Right lobe of liver (tissue), 6 donors: ENCODE measurements at regions not wholly inside any gene's neighbourhood (a gene's known extent, or its start where the extent isn't known, plus 50 kb on each side); places are given as distances from the start of the nearest gene placed in this dataset.

Experiments
- ATAC-seq, 4 donors: fragments of 200-7000 bp; cut with Tn5 transposase; one replicate each; pipeline ENCODE4 v1.9.1; 2020; ENCODE audit warnings: mild to moderate bottlenecking in 4 of 4, moderate library complexity in 4 of 4
- DNase-seq, 3 donors: peaks; one replicate each; pipeline ENCODE4 v3.0.0-alpha.2; 2020
- H3K27ac ChIP-seq, 3 donors: fragments of 200-600 bp; one replicate each; pipeline ENCODE4 v1.8.0; 2022
- H3K27me3 ChIP-seq, 2 donors: fragments of 200-600 bp; one replicate each; pipeline ENCODE4 v1.8.0; 2022
- H3K36me3 ChIP-seq, 4 donors: fragments of 200-600 bp; sonication (generic) in 1 of 4; one replicate each; pipeline versions ENCODE4 v1.5.1 to v1.8.0; 2017 to 2022; ENCODE audit warnings: control low read depth in 1 of 4
- H3K4me1 ChIP-seq, 4 donors: fragments of 200-600 bp; sonication (generic) in 1 of 4; one replicate each; pipeline versions ENCODE4 v1.5.1 to v1.8.0; 2017 to 2022; ENCODE audit warnings: control low read depth in 1 of 4
- H3K4me3 ChIP-seq, 3 donors: fragments of 200-600 bp; one replicate each; pipeline ENCODE4 v1.8.0; 2022
- H3K9me3 ChIP-seq, 4 donors: fragments of 200-600 bp; sonication (generic) in 1 of 4; one replicate each; pipeline versions ENCODE4 v1.5.1 to v1.8.0; 2017 to 2022; ENCODE audit warnings: control low read depth in 1 of 4
- CTCF ChIP-seq, 4 donors: fragments of 200-600 bp in 3 of 4; fragments of 450-650 bp in 1 of 4; IDR thresholded peaks; one replicate each; pipeline versions ENCODE4 v1.5.1 to v1.8.0; 2016 to 2022; ENCODE audit warnings: antibody characterized with exemption in 4 of 4, mild to moderate bottlenecking in 2 of 4
- POLR2A ChIP-seq: fragments of 450-650 bp; IDR thresholded peaks from one replicate; pipeline ENCODE4 v1.6.1; 2017; ENCODE audit warnings: antibody characterized with exemption, mild to moderate bottlenecking
- WGBS: methylation state at CpG from one replicate; pipeline ENCODE4 v1.1.6; 2018; ENCODE audit warnings: low coverage, low lambda C conversion rate; ENCODE audit not compliant: insufficient coverage; ENCODE audit errors: missing lambda C conversion rate; 5-methylcytosine and 5-hydroxymethylcytosine counted together
- intact Hi-C, 2 donors: fragments of 100-400 bp; cut with DNase I; formaldehyde crosslinking; loops; one replicate each; pipeline versions ENCODE4 v1.11.2 to v1.14.1; 2022
- donor health status: DM: no; HTN: yes; CAD: no.
- donor health status: DM: no; HTN: no; CAD: no.
- donor health status: DM: no; HTN: no; CAD: no.
- donor health status: DM: no; HTN: yes; CAD: no.
- donor health status: DM: no; HTN: yes; CAD: no.

GRCh38 chr20:21653628-21654027 is 51.8 kb upstream of the PAX1 start:
- Histone ChIP-seq H3K4me3 (no peak overlapping the region), H3K9me3 (no peaks in the 10 kb centered on the region), H3K36me3 (no peaks in the 10 kb centered on the region), H3K4me1 (no peaks in the 10 kb centered on the region), H3K27ac (no peak overlapping the region), H3K27me3 (no peaks in the 10 kb centered on the region)
- ATAC-seq (no peak), DNase-seq (no peak)
- TF ChIP-seq CTCF (IDR thresholded peaks at IDR 0.05) (no peak), POLR2A (no peak)
- WGBS = 76% methylated on average over 4 of the region's 4 CpGs
- intact Hi-C loops = no loop called here

- ATAC-seq (no peak), DNase-seq (no peak)
- TF ChIP-seq CTCF (IDR thresholded peaks at IDR 0.05) (no peak), POLR2A (no peak)
- H3K9me3 ChIP-seq = no peaks in the 10 kb centered on the region
- WGBS = 66% methylated on average over 6 of the region's 6 CpGs
- H3K4me3 ChIP-seq = no peak overlapping the region
- H3K36me3 ChIP-seq = no peaks in the 10 kb centered on the region
- no peak overlapping the region for H3K27ac ChIP-seq
- intact Hi-C loops = no loop called here
- H3K27me3 ChIP-seq = no peaks in the 10 kb centered on the region
- no peaks in the 10 kb centered on the region for H3K4me1 ChIP-seq
Measured at GRCh38 chr20:21643417-21643816, 62.0 kb upstream of the PAX1 start.

GRCh38 chr20:21640556-21640955 is 64.9 kb upstream of the PAX1 start:
- H3K27me3 ChIP-seq = no peaks in the 10 kb centered on the region
- no peak for ATAC-seq
- TF ChIP-seq POLR2A = no peak
- peak in 1 of 4 donors; percentile 16 for TF ChIP-seq CTCF (IDR thresholded peaks at IDR 0.05)
- H3K9me3 ChIP-seq = no peaks in the 10 kb centered on the region
- 35% methylated on average over 2 of the region's 4 CpGs for WGBS
- no peak overlapping the region for H3K27ac ChIP-seq
- intact Hi-C loops = no loop called here
- no peak for DNase-seq
- H3K4me1 ChIP-seq = no peaks in the 10 kb centered on the region
- no peak overlapping the region for H3K4me3 ChIP-seq
- no peaks in the 10 kb centered on the region for H3K36me3 ChIP-seq

GRCh38 chr20:21633829-21634228 is 71.6 kb upstream of the PAX1 start:
- ATAC-seq (no peak), DNase-seq (no peak)
- H3K4me3 ChIP-seq = no peak overlapping the region
- H3K9me3 ChIP-seq = no peaks in the 10 kb centered on the region
- no peaks in the 10 kb centered on the region for H3K4me1 ChIP-seq
- no peaks in the 10 kb centered on the region for H3K27me3 ChIP-seq
- intact Hi-C loops = no loop called here
- 22% methylated on average over 2 of the region's 4 CpGs for WGBS
- TF ChIP-seq CTCF (IDR thresholded peaks at IDR 0.05) = no peak
- H3K36me3 ChIP-seq = no peaks in the 10 kb centered on the region
- no peak overlapping the region for H3K27ac ChIP-seq

- Histone ChIP-seq H3K9me3 (no peaks in the 10 kb centered on the region), H3K4me1 (no peaks in the 10 kb centered on the region), H3K27ac (no peak overlapping the region), H3K36me3 (no peaks in the 10 kb centered on the region), H3K4me3 (no peak overlapping the region), H3K27me3 (no peaks in the 10 kb centered on the region)
- whole genome bisulfite sequencing = 36% methylated on average over 2 of the region's 2 CpGs
- intact Hi-C loops = no loop called here
- ATAC-seq (no peak), DNase-seq (no peak)
- TF ChIP-seq POLR2A (no peak), CTCF (IDR thresholded peaks at IDR 0.05) (no peak)
Measured at GRCh38 chr20:21632735-21633053, 72.8 kb upstream of the PAX1 start.
